Type B pancreatic cell (in vitro differentiated cells): ENCODE measurements at regions not wholly inside any gene's neighbourhood (a gene's known extent, or its start where the extent isn't known, plus 50 kb on each side); places are given as distances from the start of the nearest gene placed in this dataset.
"Not testable (repeated sequence)": the region's sequence is repeated elsewhere in the genome, so short reads cannot be mapped to it uniquely, and the experiment has no call there.

Experiments
- DNase-seq: peaks from one replicate; pipeline ENCODE4 v3.0.0; 2021; ENCODE audit warnings: mixed read lengths; ENCODE audit not compliant: unreplicated experiment; ENCODE audit errors: extremely low spot score
- H3K27ac Mint-ChIP-seq: 2 replicates; pipeline ENCODE4 v1.8.0; 2021; ENCODE audit warnings: mild to moderate bottlenecking, mixed read lengths
- H3K27me3 Mint-ChIP-seq: 2 replicates; pipeline ENCODE4 v1.8.0; 2021; ENCODE audit warnings: mixed read lengths
- H3K36me3 Mint-ChIP-seq: 2 replicates; pipeline ENCODE4 v1.8.0; 2021; ENCODE audit warnings: mixed read lengths
- H3K4me1 Mint-ChIP-seq: one replicate; pipeline ENCODE4 v1.8.0; 2021; ENCODE audit warnings: mixed read lengths; ENCODE audit not compliant: unreplicated experiment
- H3K4me3 Mint-ChIP-seq: 2 replicates; pipeline ENCODE4 v1.8.0; 2021; ENCODE audit warnings: mild to moderate bottlenecking, mixed read lengths
- H3K9me3 Mint-ChIP-seq: 2 replicates; pipeline ENCODE4 v1.8.0; 2021; ENCODE audit warnings: mixed read lengths
- CTCF ChIP-seq: fragments of 200-600 bp; sonication (generic); conservative IDR thresholded peaks from 2 replicates; pipeline ENCODE4 v1.5.0; 2021; ENCODE audit warnings: antibody characterized with exemption, mild to moderate bottlenecking

- H3K9me3 Mint-ChIP-seq: no peaks in the 10 kb centered on the region
- H3K27ac Mint-ChIP-seq: no peak overlapping the region
Observed at GRCh38 chr14:106414464-106414863, 888.1 kb downstream of the TMEM121 start.

GRCh38 chr14:106417224-106418049, 891.1 kb downstream of the TMEM121 start:
- Mint-ChIP-seq H3K27ac (no peak overlapping the region), H3K4me3 (no peak overlapping the region), H3K9me3 (no peaks in the 10 kb centered on the region), H3K27me3 (no peaks in the 10 kb centered on the region), H3K36me3 (no peaks in the 10 kb centered on the region), H3K4me1 (no peaks in the 10 kb centered on the region)
- peak; percentile 62 for TF ChIP-seq CTCF
- no peak for DNase-seq

More at GRCh38 chr14:106414464-106414863, 888.1 kb downstream of the TMEM121 start:
- no peak for TF ChIP-seq CTCF
- no peaks in the 10 kb centered on the region for H3K4me1 Mint-ChIP-seq
- no peaks in the 10 kb centered on the region for H3K36me3 Mint-ChIP-seq
- H3K4me3 Mint-ChIP-seq: no peak overlapping the region
- no peak for DNase-seq
- no peaks in the 10 kb centered on the region for H3K27me3 Mint-ChIP-seq

GRCh38 chr14:106419376-106419965, 893.1 kb downstream of the TMEM121 start:
- Mint-ChIP-seq H3K4me3 (no peak overlapping the region), H3K36me3 (no peaks in the 10 kb centered on the region), H3K9me3 (peaks cover 6% of the 10 kb centered on the region), H3K4me1 (no peaks in the 10 kb centered on the region), H3K27me3 (no peaks in the 10 kb centered on the region), H3K27ac (no peak overlapping the region)
- no peak for TF ChIP-seq CTCF
- no peak for DNase-seq

- H3K27me3 Mint-ChIP-seq, H3K27ac Mint-ChIP-seq, H3K9me3 Mint-ChIP-seq, H3K4me3 Mint-ChIP-seq, H3K36me3 Mint-ChIP-seq, H3K4me1 Mint-ChIP-seq, DNase-seq: not testable (repeated sequence)
- peak; percentile 40 for TF ChIP-seq CTCF
Observed at GRCh38 chr14:106421431-106422033, 895.1 kb downstream of the TMEM121 start.

- H3K4me3 Mint-ChIP-seq: no peak overlapping the region
- no peak for TF ChIP-seq CTCF
- H3K27ac Mint-ChIP-seq: no peak overlapping the region
- peaks cover 6% of the 10 kb centered on the region for H3K9me3 Mint-ChIP-seq
- H3K36me3 Mint-ChIP-seq: no peaks in the 10 kb centered on the region
- DNase-seq: no peak
- no peaks in the 10 kb centered on the region for H3K4me1 Mint-ChIP-seq
- H3K27me3 Mint-ChIP-seq: no peaks in the 10 kb centered on the region
Observed at GRCh38 chr14:106422066-106422465, 895.7 kb downstream of the TMEM121 start.

- not testable (repeated sequence) for H3K36me3 Mint-ChIP-seq, H3K4me3 Mint-ChIP-seq, H3K4me1 Mint-ChIP-seq, H3K27me3 Mint-ChIP-seq, H3K27ac Mint-ChIP-seq, DNase-seq, H3K9me3 Mint-ChIP-seq
Observed at GRCh38 chr14:106425150-106425549, 898.8 kb downstream of the TMEM121 start.
